MCF 10A (cell line): ENCODE measurements at regions not wholly inside any gene's neighbourhood (a gene's known extent, or its start where the extent isn't known, plus 50 kb on each side); places are given as distances from the start of the nearest gene placed in this dataset.

ENCODE experiments used
- BruUV-seq: library from RNA; stranded (reverse); fragments of 400-500 nt; replicated peaks from 2 replicates; lab custom pipeline; 2021; lab: Mats Ljungman, UMichigan
- CTCF ChIA-PET: fragments of 300-600 bp; sonication (Branson Sonifier 250); formaldehyde crosslinking; extraction: SDS; loops from one replicate; lab custom pipeline; 2021; ENCODE audit warnings: antibody characterized with exemption, inconsistent platforms; lab: Yijun Ruan, JAX
- POLR2A ChIA-PET: fragments of 300-600, 350-650 bp; sonication (Branson Sonifier 250); formaldehyde crosslinking; extraction: SDS; loops from one replicate; lab custom pipeline; 2020; ENCODE audit warnings: antibody characterized with exemption, inconsistent platforms; lab: Yijun Ruan, JAX
- DNase-seq: peaks from one replicate; pipeline ENCODE4 v3.0.0-alpha.2; 2018; ENCODE audit not compliant: unreplicated experiment
- H3K27ac Mint-ChIP-seq: one replicate; pipeline ENCODE4 v1.8.0; 2022; ENCODE audit warnings: mild to moderate bottlenecking, low read depth, mixed read lengths; ENCODE audit not compliant: unreplicated experiment
- H3K27me3 Mint-ChIP-seq: one replicate; pipeline ENCODE4 v1.8.0; 2022; ENCODE audit warnings: mixed read lengths; ENCODE audit not compliant: insufficient read depth, unreplicated experiment
- H3K36me3 Mint-ChIP-seq: one replicate; pipeline ENCODE4 v1.8.0; 2022; ENCODE audit warnings: mild to moderate bottlenecking, moderate library complexity, mixed read lengths; ENCODE audit not compliant: insufficient read depth, unreplicated experiment
- H3K4me1 Mint-ChIP-seq: one replicate; pipeline ENCODE4 v1.8.0; 2022; ENCODE audit warnings: mixed read lengths; ENCODE audit not compliant: insufficient read depth, unreplicated experiment
- H3K4me3 Mint-ChIP-seq: one replicate; pipeline ENCODE4 v1.8.0; 2022; ENCODE audit warnings: mild to moderate bottlenecking, moderate library complexity, mixed read lengths; ENCODE audit not compliant: unreplicated experiment
- H3K9me3 Mint-ChIP-seq: one replicate; pipeline ENCODE4 v1.8.0; 2022; ENCODE audit warnings: mixed read lengths; ENCODE audit not compliant: unreplicated experiment
- CTCF ChIP-seq: fragments of 200-600 bp; IDR thresholded peaks from one replicate; pipeline ENCODE4 v1.8.0; 2022; ENCODE audit warnings: antibody characterized with exemption, mild to moderate bottlenecking; ENCODE audit not compliant: unreplicated experiment
- intact Hi-C: fragments of 100-400 bp; cut with micrococcal nuclease; formaldehyde crosslinking; loops from 2 replicates; pipeline ENCODE4 v1.14.1; 2022

DNA sequence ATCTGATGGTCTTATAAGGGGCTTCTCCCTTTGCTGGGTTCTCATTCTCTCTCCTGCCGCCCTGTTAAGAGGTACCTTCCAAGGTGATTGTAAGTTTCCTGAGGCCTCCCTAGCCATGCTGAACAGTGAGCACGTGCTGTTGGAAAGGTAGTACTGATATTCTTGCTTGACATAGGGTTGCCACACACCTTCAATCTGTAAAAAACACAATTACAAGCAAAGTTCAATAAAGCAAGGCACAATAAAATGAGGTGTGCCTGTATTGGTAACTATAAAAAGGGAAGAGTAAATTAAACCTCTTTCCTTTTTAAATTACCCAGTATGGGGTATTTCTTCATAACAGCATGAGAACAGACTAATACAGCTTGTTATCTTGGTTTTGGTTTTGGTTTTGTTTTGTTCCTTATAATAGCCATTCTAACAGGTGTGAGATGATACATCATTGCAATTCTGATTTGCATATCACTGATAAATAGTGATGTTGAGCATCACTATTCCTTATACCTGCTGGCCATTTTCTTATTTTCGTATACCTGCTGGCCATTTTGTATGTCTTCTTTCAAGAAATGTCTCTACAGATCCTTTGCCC is 164.9 kb upstream of the TRIM24 start:
- TF ChIP-seq CTCF = no peak
- no peak for DNase-seq
- POLR2A ChIA-PET = no interaction called here
- BruUV-seq = no TSS peak
- Mint-ChIP-seq H3K4me1 (peaks cover 8% of the 10 kb centered on the region), H3K9me3 (peaks cover under 1% of the 10 kb centered on the region), H3K27me3 (no peaks in the 10 kb centered on the region), H3K27ac (no peak overlapping the region), H3K4me3 (no peak overlapping the region), H3K36me3 (peaks cover under 1% of the 10 kb centered on the region)
- intact Hi-C loops = no loop called here
- CTCF ChIA-PET = no interaction called here

DNA sequence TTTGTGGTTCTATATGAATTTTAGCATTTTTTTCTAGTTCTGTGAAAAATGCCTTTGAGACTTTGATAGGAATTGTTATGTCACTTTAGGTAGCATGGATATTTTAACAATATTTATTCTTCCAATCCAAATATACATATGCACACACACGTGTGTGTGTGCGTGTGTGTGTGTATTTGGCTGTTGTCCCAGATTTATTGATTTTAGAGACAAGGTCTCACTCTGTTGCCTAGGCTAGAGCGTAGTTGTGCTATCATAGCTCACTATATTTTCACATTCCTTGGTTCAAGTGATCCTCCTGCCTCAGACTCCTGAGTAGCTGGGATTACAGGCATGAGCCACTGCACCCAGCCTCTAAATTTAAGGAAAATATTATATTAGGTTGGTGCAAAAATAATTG is 162.5 kb upstream of the TRIM24 start:
- no peaks in the 10 kb centered on the region for H3K27me3 Mint-ChIP-seq
- no peaks in the 10 kb centered on the region for H3K9me3 Mint-ChIP-seq
- H3K27ac Mint-ChIP-seq = no peak overlapping the region
- H3K4me1 Mint-ChIP-seq = peaks cover 8% of the 10 kb centered on the region
- ChIA-PET POLR2A (no interaction called here), CTCF (interaction anchor here (0.6 kb wide), 2 partner anchors 440 to 1020 kb away, joined by 3 to 4 read pairs; no protein-coding TSS in a partner anchor)
- BruUV-seq = no TSS peak
- no peak for DNase-seq
- intact Hi-C loops = no loop called here
- no peak overlapping the region for H3K4me3 Mint-ChIP-seq
- H3K36me3 Mint-ChIP-seq = no peaks in the 10 kb centered on the region
- TF ChIP-seq CTCF = no peak

- ChIA-PET POLR2A (interaction anchor here (0.8 kb wide), 1 partner anchor 53 kb away, joined by 4 read pairs; no protein-coding TSS in a partner anchor), CTCF (interaction anchor here (0.8 kb wide), 1 partner anchor 8 kb away, joined by 3 read pairs; no protein-coding TSS in a partner anchor)
- Mint-ChIP-seq H3K9me3 (no peaks in the 10 kb centered on the region), H3K4me1 (peaks cover 8% of the 10 kb centered on the region), H3K27ac (no peak overlapping the region), H3K4me3 (no peak overlapping the region), H3K36me3 (no peaks in the 10 kb centered on the region), H3K27me3 (no peaks in the 10 kb centered on the region)
- no TSS peak for BruUV-seq
- intact Hi-C loops = no loop called here
- TF ChIP-seq CTCF = no peak
- no peak for DNase-seq
Observed at GRCh38 chr7:138299066-138299465, 161.0 kb upstream of the TRIM24 start.

GRCh38 chr7:138303230-138304070 is 156.6 kb upstream of the TRIM24 start:
- CTCF ChIA-PET = interaction anchor here (0.6 kb wide), 1 partner anchor 297 kb away, joined by 3 read pairs; no protein-coding TSS in a partner anchor
- intact Hi-C loops = no loop called here
- Mint-ChIP-seq H3K9me3 (no peaks in the 10 kb centered on the region), H3K4me3 (no peak overlapping the region), H3K36me3 (no peaks in the 10 kb centered on the region), H3K27ac (no peak overlapping the region), H3K27me3 (no peaks in the 10 kb centered on the region), H3K4me1 (no peaks in the 10 kb centered on the region)
- no TSS peak for BruUV-seq
- no peak for TF ChIP-seq CTCF
- DNase-seq = no peak
- POLR2A ChIA-PET = interaction anchor here (0.6 to 0.7 kb wide), 2 partner anchors 23 to 48 kb away, joined by 3 read pairs; no protein-coding TSS in a partner anchor
